OCI-LY7 (cell line): ENCODE measurements at regions not wholly inside any gene's neighbourhood (a gene's known extent, or its start where the extent isn't known, plus 50 kb on each side); places are given as distances from the start of the nearest gene placed in this dataset.

Source experiments
- BruUV-seq: library from RNA; stranded (reverse); fragments of 400-500 nt; replicated peaks from 2 replicates; lab custom pipeline; 2021; lab: Mats Ljungman, UMichigan
- CTCF ChIA-PET: fragments of 300-600 bp; sonication (Branson Sonifier 250); formaldehyde crosslinking; loops from one replicate; lab custom pipeline; 2022; ENCODE audit warnings: antibody characterized with exemption; ENCODE audit not compliant: unreplicated experiment; lab: Charles Lee
- POLR2A ChIA-PET: fragments of 300-600 bp; sonication (Branson Sonifier 250); formaldehyde crosslinking; loops from one replicate; lab custom pipeline; 2022; ENCODE audit warnings: antibody characterized with exemption; lab: Charles Lee
- DNase-seq: peaks from one replicate; pipeline ENCODE4 v3.0.0-alpha.2; 2015; ENCODE audit warnings: low spot score
- H2AFZ ChIP-seq: fragments of 200-600 bp; sonication (generic), shearing (Covaris generic); 2 replicates; pipeline ENCODE4 v1.6.1; 2014; ENCODE audit warnings: mild to moderate bottlenecking, antibody characterized with exemption, low read length, moderate library complexity
- H3K27ac ChIP-seq: fragments of 200-600 bp; sonication (generic); 2 replicates; pipeline ENCODE4 v1.5.1; 2014; ENCODE audit warnings: mixed run types, low read depth, mild to moderate bottlenecking, moderate library complexity, low read length, inconsistent platforms; ENCODE audit not compliant: poor library complexity, severe bottlenecking
- H3K36me3 ChIP-seq: fragments of 200-600 bp; sonication (generic); 2 replicates; pipeline ENCODE4 v1.6.1; 2014; ENCODE audit warnings: mild to moderate bottlenecking, antibody characterized with exemption, low read length, moderate library complexity, mixed read lengths; ENCODE audit not compliant: insufficient read depth
- H3K4me1 ChIP-seq: fragments of 200-600 bp; sonication (generic); 2 replicates; pipeline ENCODE4 v1.5.1; 2014; ENCODE audit warnings: mild to moderate bottlenecking, low read length; ENCODE audit not compliant: insufficient read depth, poor library complexity, severe bottlenecking
- H3K4me2 ChIP-seq: fragments of 200-600 bp; sonication (generic); 2 replicates; pipeline ENCODE4 v1.6.1; 2014; ENCODE audit warnings: mild to moderate bottlenecking, low read length
- H3K4me3 ChIP-seq: fragments of 200-600 bp; sonication (generic); 2 replicates; pipeline ENCODE4 v1.5.1; 2014; ENCODE audit warnings: mild to moderate bottlenecking, low read depth, low read length; ENCODE audit not compliant: poor library complexity, severe bottlenecking
- H3K79me2 ChIP-seq: fragments of 200-600 bp; sonication (generic); 2 replicates; pipeline ENCODE4 v1.6.1; 2016; ENCODE audit warnings: low read depth, mild to moderate bottlenecking, low read length, moderate library complexity, mixed read lengths; ENCODE audit not compliant: insufficient read depth
- H3K9me2 ChIP-seq: fragments of 200-600 bp; sonication (generic); 2 replicates; pipeline ENCODE4 v1.6.1; 2016; ENCODE audit warnings: mild to moderate bottlenecking, low read length, mixed read lengths; ENCODE audit not compliant: insufficient read depth
- H3K9me3 ChIP-seq: fragments of 200-600 bp; sonication (generic); 2 replicates; pipeline ENCODE4 v1.6.1; 2014; ENCODE audit warnings: mild to moderate bottlenecking, mixed run types, low read length, mixed read lengths
- H4K20me1 ChIP-seq: fragments of 200-600 bp; sonication (generic); 2 replicates; pipeline ENCODE4 v1.6.1; 2014; ENCODE audit warnings: mild to moderate bottlenecking, antibody characterized with exemption, low read length, moderate library complexity, mixed read lengths; ENCODE audit not compliant: insufficient read depth
- EZH2phosphoT487 ChIP-seq: fragments of 200-600 bp; sonication (generic); IDR thresholded peaks from 2 replicates; pipeline ENCODE4 v1.6.1; 2018; ENCODE audit warnings: low read depth, borderline replicate concordance, mild to moderate bottlenecking, mixed run types, antibody characterized with exemption, low read length, moderate library complexity, mixed read lengths
- intact Hi-C: fragments of 100-400 bp; cut with micrococcal nuclease; formaldehyde crosslinking; loops from one replicate; pipeline ENCODE4 v1.10.0; 2022; ENCODE audit not compliant: unreplicated experiment
- TF ChIP-seq, protein P1 (sequence below): fragments of 200-600 bp; sonication (generic); conservative IDR thresholded peaks from 2 replicates; pipeline ENCODE4 v1.5.1; 2014; ENCODE audit warnings: mild to moderate bottlenecking, antibody characterized with exemption, low read length, moderate library complexity, mixed read lengths

DNA sequence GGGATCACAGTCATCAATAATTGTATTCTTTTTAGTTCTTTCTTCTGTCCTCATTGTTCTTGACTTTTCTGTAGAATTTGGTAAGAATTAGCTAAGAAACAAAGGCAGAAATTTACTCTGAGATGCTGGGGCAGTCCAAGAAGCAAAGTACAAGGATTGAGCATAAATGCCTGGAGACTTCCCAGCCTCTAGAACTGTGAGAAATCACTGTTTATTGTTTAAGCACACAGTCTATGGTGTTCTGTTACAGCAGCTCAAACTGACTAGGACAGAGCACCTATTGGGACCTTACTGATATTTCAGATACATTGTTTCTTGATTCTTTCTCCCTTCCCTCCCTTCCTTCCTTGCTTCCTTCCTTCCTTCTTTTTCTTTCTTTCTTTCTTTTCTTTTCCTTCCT lies 192.7 kb upstream of the SLC35B3 start:
- Histone ChIP-seq H4K20me1 (no peaks in the 10 kb centered on the region), H3K4me1 (no peaks in the 10 kb centered on the region), H3K4me2 (no peak overlapping the region), H3K27ac (no peak overlapping the region), H3K79me2 (no peaks in the 10 kb centered on the region), H3K36me3 (no peaks in the 10 kb centered on the region), H3K9me2 (no peaks in the 10 kb centered on the region), H3K9me3 (no peaks in the 10 kb centered on the region), H3K4me3 (no peak overlapping the region), H2AFZ (no peak overlapping the region)
- intact Hi-C loops = no loop called here
- no peak for DNase-seq
- ChIA-PET POLR2A (interaction anchor here (0.7 kb wide), 1 partner anchor 1314 kb away, joined by 4 read pairs; no protein-coding TSS in a partner anchor), CTCF (no interaction called here)
- TF ChIP-seq, protein P1, sequence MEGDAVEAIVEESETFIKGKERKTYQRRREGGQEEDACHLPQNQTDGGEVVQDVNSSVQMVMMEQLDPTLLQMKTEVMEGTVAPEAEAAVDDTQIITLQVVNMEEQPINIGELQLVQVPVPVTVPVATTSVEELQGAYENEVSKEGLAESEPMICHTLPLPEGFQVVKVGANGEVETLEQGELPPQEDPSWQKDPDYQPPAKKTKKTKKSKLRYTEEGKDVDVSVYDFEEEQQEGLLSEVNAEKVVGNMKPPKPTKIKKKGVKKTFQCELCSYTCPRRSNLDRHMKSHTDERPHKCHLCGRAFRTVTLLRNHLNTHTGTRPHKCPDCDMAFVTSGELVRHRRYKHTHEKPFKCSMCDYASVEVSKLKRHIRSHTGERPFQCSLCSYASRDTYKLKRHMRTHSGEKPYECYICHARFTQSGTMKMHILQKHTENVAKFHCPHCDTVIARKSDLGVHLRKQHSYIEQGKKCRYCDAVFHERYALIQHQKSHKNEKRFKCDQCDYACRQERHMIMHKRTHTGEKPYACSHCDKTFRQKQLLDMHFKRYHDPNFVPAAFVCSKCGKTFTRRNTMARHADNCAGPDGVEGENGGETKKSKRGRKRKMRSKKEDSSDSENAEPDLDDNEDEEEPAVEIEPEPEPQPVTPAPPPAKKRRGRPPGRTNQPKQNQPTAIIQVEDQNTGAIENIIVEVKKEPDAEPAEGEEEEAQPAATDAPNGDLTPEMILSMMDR = no peak
- no peak for TF ChIP-seq EZH2phosphoT487
- BruUV-seq = no TSS peak

DNA sequence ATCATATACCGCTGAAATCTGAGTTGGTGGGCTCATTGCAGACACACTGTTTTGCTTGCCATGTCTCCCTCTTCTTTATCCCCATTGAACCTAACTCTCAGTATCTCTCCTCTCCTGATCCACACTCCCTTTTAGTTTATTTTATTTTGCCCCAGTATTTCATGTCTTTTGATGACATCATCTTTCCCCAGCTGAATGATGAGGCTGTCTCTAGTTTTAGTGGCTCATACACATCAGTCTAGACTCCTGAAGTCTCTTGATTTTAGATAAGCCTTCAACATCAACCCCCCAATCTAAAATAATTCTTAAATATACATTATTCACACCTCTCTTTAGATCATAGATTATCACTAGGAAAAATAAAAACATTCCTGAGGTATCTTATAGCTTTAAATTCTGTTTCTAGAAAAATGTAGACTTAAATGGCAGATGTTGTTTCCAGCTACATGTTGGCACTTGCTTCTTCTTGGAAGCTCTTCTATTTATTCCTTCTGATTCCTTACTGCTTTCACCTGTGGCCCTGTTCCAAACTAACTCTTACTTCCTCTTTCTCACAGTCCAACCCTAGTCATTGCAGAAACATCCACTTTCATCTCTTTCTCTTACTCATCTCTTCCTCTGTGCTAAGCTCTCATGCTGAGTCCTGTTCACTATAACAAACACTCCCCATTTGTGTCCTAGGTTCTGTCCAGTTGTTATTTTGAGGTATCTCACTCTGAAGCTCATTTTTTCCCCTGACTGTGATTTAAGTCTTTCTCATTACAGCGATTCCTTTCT lies 191.9 kb upstream of the SLC35B3 start:
- no peaks in the 10 kb centered on the region for H4K20me1 ChIP-seq
- no peak overlapping the region for H3K27ac ChIP-seq
- no peak overlapping the region for H3K4me3 ChIP-seq
- no peaks in the 10 kb centered on the region for H3K4me1 ChIP-seq
- no peaks in the 10 kb centered on the region for H3K9me2 ChIP-seq
- TF ChIP-seq, protein P1 = no peak
- no peak for TF ChIP-seq EZH2phosphoT487
- POLR2A ChIA-PET = no interaction called here
- H3K79me2 ChIP-seq = no peaks in the 10 kb centered on the region
- BruUV-seq = no TSS peak
- DNase-seq = no peak
- H2AFZ ChIP-seq = no peak overlapping the region
- no peak overlapping the region for H3K4me2 ChIP-seq
- intact Hi-C loops = no loop called here
- H3K36me3 ChIP-seq = no peaks in the 10 kb centered on the region
- H3K9me3 ChIP-seq = no peaks in the 10 kb centered on the region
- CTCF ChIA-PET = no interaction called here

DNA sequence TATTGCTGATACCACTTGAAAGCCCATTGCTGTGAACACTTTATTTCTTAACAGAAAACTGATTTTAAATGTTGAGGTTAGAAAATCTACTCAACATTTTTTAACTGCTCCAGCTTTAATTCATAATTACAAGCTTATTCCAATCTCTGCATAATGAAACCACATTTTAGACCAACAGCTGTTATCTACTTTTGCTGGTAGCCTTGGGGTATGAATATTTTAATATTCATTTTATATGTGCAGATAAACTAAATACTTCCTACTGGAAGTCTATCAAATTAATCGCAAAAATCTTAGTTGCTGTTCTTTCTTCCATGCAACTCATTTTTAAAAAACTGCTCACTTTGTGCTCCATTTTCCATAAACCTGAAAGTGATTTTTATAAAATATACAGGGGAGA lies 189.3 kb upstream of the SLC35B3 start:
- Histone ChIP-seq H3K9me2 (no peaks in the 10 kb centered on the region), H3K27ac (no peak overlapping the region), H3K79me2 (no peaks in the 10 kb centered on the region), H3K9me3 (no peaks in the 10 kb centered on the region), H3K4me1 (no peaks in the 10 kb centered on the region), H3K4me3 (no peak overlapping the region), H2AFZ (no peak overlapping the region), H4K20me1 (no peaks in the 10 kb centered on the region), H3K4me2 (no peak overlapping the region), H3K36me3 (no peaks in the 10 kb centered on the region)
- DNase-seq = no peak
- ChIA-PET POLR2A (no interaction called here), CTCF (no interaction called here)
- no TSS peak for BruUV-seq
- intact Hi-C loops = no loop called here
- no peak for TF ChIP-seq EZH2phosphoT487
- TF ChIP-seq, protein P1 = no peak
